22Rv1 (cell line): ENCODE measurements at regions not wholly inside any gene's neighbourhood (a gene's known extent, or its start where the extent isn't known, plus 50 kb on each side); places are given as distances from the start of the nearest gene placed in this dataset.

Experiments used
- H3K27ac ChIP-seq: fragments of 450-650 bp; 2 replicates; pipeline ENCODE4 v1.5.1; 2017
- ZFX ChIP-seq: fragments of 450-650 bp; IDR thresholded peaks from 2 replicates; pipeline ENCODE4 v1.6.1; 2017; ENCODE audit warnings: antibody characterized with exemption, borderline replicate concordance
- TF ChIP-seq, protein P1 (sequence below): fragments of 450-650 bp; IDR thresholded peaks from 2 replicates; pipeline ENCODE4 v1.5.1; 2017; ENCODE audit warnings: mild to moderate bottlenecking

DNA sequence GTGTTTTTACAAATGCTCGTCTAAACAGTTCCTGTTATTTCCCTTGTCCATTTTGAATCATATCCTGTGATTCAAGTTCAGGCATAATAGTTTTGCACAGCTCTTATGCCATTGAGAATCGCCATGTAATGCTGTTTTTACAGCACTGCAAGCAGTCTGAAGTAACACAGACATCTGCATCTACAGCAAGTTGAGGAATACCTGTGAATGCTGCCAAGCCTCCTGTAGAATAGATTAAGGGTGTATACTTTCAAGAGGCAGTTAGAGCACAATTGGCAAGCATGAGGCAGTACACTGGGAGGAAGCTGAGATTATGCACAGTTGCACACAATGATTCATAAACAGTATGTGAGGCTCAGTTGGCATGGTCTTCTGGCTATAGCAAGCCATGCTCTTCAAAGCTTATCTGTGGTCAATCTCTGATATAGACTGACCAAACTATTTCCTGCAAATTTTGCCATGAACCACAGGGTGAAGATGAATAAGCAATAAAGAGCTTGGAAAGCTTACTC is 121.9 kb upstream of the AKR1E2 start:
- TF ChIP-seq ZFX: no peak
- TF ChIP-seq, protein P1, sequence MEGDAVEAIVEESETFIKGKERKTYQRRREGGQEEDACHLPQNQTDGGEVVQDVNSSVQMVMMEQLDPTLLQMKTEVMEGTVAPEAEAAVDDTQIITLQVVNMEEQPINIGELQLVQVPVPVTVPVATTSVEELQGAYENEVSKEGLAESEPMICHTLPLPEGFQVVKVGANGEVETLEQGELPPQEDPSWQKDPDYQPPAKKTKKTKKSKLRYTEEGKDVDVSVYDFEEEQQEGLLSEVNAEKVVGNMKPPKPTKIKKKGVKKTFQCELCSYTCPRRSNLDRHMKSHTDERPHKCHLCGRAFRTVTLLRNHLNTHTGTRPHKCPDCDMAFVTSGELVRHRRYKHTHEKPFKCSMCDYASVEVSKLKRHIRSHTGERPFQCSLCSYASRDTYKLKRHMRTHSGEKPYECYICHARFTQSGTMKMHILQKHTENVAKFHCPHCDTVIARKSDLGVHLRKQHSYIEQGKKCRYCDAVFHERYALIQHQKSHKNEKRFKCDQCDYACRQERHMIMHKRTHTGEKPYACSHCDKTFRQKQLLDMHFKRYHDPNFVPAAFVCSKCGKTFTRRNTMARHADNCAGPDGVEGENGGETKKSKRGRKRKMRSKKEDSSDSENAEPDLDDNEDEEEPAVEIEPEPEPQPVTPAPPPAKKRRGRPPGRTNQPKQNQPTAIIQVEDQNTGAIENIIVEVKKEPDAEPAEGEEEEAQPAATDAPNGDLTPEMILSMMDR: no peak
- no peak overlapping the region for H3K27ac ChIP-seq

DNA sequence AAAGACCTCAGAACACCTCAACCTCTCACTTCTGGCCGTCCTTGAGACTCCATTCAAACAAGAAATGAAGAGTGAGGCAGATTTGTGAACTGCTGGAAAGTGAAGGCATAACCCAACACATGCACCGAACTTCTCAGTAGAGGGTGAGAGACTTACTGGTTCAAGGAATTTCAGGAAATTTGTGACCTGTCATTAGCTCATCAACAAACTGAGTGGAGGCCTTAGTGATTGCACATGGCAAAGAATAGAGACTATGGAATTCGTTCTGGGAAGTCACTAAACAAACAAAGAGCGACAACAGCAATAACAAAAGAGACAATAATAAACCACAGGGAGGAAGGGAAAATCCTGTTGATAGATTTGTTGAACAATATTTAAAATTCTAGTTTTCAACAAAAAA is 125.0 kb upstream of the AKR1E2 start:
- H3K27ac ChIP-seq: no peak overlapping the region
- no peak for TF ChIP-seq ZFX
- TF ChIP-seq, protein P1: no peak

DNA sequence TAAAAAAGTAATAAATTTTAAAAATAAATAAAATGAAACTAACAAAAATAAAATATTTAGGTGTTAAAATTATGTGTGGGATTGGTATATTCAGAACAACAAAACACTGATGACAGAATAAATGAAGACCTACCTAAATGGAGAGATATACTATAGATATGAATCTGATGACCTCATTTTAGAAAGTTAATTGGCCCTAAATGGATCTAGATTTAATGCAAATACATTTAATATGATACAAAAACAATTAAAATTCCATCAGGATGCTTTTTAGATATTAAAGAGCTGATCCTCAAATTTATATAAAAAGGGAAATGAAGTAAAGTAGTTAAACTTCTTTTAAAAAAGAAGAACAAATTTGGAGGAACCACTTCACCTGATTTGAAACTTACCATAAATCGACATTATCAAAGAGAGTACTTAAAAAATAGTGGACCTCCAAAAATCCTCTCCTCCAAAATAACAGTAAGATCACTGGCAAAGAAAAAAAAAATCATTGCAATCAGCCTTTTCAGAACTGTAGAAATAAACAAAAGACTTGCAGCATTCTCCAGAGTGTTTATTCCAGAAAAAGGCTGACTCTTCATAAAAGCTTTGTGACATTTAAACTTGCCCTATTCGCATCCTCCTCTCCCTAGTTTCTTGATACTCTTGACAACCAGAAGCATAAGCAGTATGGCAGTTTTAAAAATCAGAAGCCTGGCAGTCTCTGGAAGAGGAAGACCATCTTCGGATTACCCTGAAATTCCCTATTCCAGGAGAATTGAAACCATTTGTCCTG is 125.9 kb upstream of the AKR1E2 start:
- H3K27ac ChIP-seq: no peak overlapping the region
- TF ChIP-seq, protein P1: no peak
- TF ChIP-seq ZFX: no peak

DNA sequence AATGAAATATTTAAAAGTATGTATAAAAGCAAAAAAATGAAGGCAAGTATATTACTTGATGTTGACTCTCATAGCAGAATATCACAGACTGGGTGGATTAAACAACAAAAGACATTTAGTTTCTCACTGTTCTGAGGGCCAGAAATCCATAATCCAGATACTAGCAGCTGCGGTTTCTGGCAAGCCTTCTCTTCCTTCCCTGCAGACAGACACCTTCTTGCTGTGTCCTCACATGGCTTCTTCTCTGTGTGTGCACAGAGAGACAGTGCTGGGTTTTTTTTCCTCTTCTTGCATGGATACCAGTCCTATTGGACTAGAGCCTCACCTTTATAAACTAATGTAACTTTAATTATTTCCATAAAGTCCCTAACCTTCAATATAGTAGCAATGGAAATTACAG is 127.9 kb upstream of the AKR1E2 start:
- TF ChIP-seq ZFX: no peak
- H3K27ac ChIP-seq: no peak overlapping the region

DNA sequence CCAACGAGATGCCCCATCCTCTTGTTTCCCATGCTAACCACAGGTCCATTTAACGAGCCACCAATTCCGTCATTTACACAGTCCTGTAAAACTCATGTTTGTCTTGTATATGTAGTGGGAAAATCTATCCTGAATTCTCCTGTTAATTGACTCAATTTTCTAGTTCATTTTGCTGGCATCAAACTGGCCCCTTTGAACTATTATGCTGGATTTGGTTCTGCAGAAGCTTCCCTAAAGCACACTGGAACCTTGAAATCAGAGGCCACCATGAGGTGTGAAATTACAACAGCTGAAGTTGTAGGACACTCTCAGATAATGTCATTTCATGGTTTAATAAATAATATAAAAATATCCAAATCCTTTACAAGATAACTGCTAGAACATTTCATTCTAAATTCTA is 129.8 kb upstream of the AKR1E2 start:
- no peak overlapping the region for H3K27ac ChIP-seq
- no peak for TF ChIP-seq ZFX
- TF ChIP-seq, protein P1: no peak

DNA sequence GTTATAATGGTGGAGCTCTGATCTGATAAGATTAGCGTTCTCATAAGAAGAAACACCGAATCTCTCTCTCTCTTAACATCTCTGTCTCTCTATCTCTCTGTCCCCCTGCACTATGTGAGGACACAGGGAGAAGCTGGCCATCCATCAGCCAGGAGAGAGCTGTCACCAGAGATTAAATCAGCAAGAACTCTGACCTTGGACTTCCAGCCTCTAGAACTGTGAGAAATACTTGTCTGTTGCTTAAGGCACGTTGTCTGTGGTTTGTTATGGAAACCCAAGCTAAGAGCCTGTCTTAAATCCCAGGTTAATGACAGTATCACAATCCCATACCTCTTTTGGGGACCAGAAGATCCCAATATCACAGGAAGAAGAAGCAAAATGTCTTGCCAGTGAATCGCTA is 132.0 kb upstream of the AKR1E2 start:
- H3K27ac ChIP-seq: no peak overlapping the region
- TF ChIP-seq ZFX: no peak
- TF ChIP-seq, protein P1: no peak

DNA sequence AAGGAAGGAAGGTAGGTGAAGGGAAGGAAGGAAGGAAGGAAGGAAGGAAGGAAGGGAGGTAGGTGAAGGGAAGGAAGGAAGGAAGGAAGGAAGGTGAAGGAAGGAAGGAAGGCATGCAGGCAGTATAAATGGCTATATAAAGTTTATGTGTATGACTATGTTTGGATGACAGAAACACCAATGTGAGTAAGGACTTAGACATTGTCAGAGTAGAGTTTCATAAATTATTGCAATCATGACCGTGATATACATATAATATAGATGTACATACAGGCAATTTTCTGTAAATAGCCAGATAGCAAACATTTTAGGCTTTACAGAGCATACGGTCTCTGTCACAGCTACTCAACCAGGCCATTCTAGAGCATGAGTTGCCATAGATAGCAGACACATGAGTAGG is 133.8 kb upstream of the AKR1E2 start:
- TF ChIP-seq ZFX: no peak
- TF ChIP-seq, protein P1: no peak
- H3K27ac ChIP-seq: no peak overlapping the region

DNA sequence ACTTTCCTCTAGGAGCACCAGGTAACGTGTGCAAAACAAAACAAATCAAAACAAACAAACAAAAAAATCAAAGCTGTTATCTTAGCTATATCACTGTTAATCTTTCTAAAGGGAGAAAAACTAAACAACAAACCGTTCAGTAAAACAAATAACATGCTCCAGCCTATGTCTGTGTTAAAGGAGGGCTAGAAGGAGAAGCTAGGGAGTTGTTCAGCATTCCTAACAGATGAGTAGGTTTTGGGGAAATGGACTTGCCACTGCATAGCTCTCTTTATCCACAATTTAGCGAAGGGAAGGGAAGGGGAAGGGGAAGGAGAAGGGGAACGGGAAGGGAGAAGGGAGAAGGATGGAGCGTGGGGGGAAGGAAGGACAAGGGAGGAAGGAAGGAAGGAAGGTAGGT is 134.2 kb upstream of the AKR1E2 start:
- TF ChIP-seq, protein P1: no peak
- no peak for TF ChIP-seq ZFX
- no peak overlapping the region for H3K27ac ChIP-seq
